RWPE2 (cell line): ENCODE measurements at regions not wholly inside any gene's neighbourhood (a gene's known extent, or its start where the extent isn't known, plus 50 kb on each side); places are given as distances from the start of the nearest gene placed in this dataset.

ENCODE experiments used
- ATAC-seq: fragments of 200-7000 bp; cut with Tn5 transposase; 3 replicates; pipeline ENCODE4 v1.9.1; 2021; ENCODE audit warnings: low read depth
- DNase-seq: peaks from one replicate; pipeline ENCODE4 v3.0.0-alpha.2; 2020; ENCODE audit warnings: low spot score
- H3K27ac ChIP-seq: fragments of 450-650 bp; 2 replicates; pipeline ENCODE4 v1.5.1; 2017; ENCODE audit warnings: mild to moderate bottlenecking; ENCODE audit not compliant: poor library complexity, severe bottlenecking
- H3K27me3 ChIP-seq: fragments of 250-450 bp; sonication (Bioruptor Pico); 2 replicates; pipeline ENCODE4 v1.5.1; 2021; ENCODE audit warnings: mild to moderate bottlenecking, moderate library complexity; ENCODE audit not compliant: insufficient read depth, poor library complexity, severe bottlenecking
- H3K36me3 ChIP-seq: fragments of 250-450 bp; sonication (Bioruptor Pico); 2 replicates; pipeline ENCODE4 v1.5.1; 2020; ENCODE audit warnings: low read depth, mild to moderate bottlenecking, moderate library complexity
- H3K4me1 ChIP-seq: fragments of 250-450 bp; sonication (Bioruptor Pico); 2 replicates; pipeline ENCODE4 v1.5.1; 2021; ENCODE audit warnings: mild to moderate bottlenecking, moderate library complexity; ENCODE audit not compliant: insufficient read depth, poor library complexity, severe bottlenecking
- H3K4me3 ChIP-seq: fragments of 250-450 bp; sonication (Bioruptor Pico); 2 replicates; pipeline ENCODE4 v1.5.1; 2021; ENCODE audit warnings: mild to moderate bottlenecking, moderate library complexity; ENCODE audit not compliant: severe bottlenecking
- H3K9me3 ChIP-seq: fragments of 250-450 bp; sonication (Bioruptor Pico); 2 replicates; pipeline ENCODE4 v1.5.1; 2021; ENCODE audit warnings: mild to moderate bottlenecking, moderate library complexity; ENCODE audit not compliant: severe bottlenecking
- TF ChIP-seq, protein P1 (sequence below): fragments of 450-650 bp; IDR thresholded peaks from one replicate; pipeline ENCODE4 v1.5.1; 2017; ENCODE audit warnings: mild to moderate bottlenecking, moderate library complexity; ENCODE audit not compliant: poor library complexity, severe bottlenecking

DNA sequence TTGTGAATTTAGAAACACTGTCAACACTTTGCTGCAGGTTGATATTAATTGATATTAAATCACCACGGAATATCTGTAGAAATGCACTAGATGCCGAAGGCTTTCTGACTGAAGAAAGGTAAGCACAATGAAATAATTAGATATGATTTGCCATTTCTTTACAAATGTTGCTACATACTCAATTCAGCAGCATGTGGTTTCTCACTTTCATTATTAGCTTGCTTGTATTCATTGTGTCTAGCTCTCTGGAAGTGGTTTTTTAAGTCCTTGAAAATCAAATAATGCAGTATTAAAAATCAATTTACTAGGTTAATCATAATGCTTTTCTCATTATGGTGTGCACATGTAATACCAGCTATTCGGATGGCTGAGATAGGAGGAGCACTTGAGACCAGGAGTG is 231.3 kb upstream of the MARCKS start:
- H3K4me1 ChIP-seq = peaks cover 9% of the 10 kb centered on the region
- no peaks in the 10 kb centered on the region for H3K27me3 ChIP-seq
- H3K27ac ChIP-seq = no peak overlapping the region
- no peak overlapping the region for H3K4me3 ChIP-seq
- no peaks in the 10 kb centered on the region for H3K36me3 ChIP-seq
- DNase-seq = no peak
- no peaks in the 10 kb centered on the region for H3K9me3 ChIP-seq
- no peak for ATAC-seq
- TF ChIP-seq, protein P1, sequence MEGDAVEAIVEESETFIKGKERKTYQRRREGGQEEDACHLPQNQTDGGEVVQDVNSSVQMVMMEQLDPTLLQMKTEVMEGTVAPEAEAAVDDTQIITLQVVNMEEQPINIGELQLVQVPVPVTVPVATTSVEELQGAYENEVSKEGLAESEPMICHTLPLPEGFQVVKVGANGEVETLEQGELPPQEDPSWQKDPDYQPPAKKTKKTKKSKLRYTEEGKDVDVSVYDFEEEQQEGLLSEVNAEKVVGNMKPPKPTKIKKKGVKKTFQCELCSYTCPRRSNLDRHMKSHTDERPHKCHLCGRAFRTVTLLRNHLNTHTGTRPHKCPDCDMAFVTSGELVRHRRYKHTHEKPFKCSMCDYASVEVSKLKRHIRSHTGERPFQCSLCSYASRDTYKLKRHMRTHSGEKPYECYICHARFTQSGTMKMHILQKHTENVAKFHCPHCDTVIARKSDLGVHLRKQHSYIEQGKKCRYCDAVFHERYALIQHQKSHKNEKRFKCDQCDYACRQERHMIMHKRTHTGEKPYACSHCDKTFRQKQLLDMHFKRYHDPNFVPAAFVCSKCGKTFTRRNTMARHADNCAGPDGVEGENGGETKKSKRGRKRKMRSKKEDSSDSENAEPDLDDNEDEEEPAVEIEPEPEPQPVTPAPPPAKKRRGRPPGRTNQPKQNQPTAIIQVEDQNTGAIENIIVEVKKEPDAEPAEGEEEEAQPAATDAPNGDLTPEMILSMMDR = no peak

GRCh38 chr6:113626475-113626874 is 230.7 kb upstream of the MARCKS start:
- Histone ChIP-seq H3K27me3 (no peaks in the 10 kb centered on the region), H3K36me3 (no peaks in the 10 kb centered on the region), H3K27ac (no peak overlapping the region), H3K4me1 (peaks cover 16% of the 10 kb centered on the region), H3K4me3 (no peak overlapping the region), H3K9me3 (no peaks in the 10 kb centered on the region)
- TF ChIP-seq, protein P1 = no peak
- no peak for DNase-seq
- ATAC-seq = no peak

GRCh38 chr6:113627480-113627879 is 229.7 kb upstream of the MARCKS start:
- H3K9me3 ChIP-seq = no peaks in the 10 kb centered on the region
- H3K4me3 ChIP-seq = no peak overlapping the region
- DNase-seq (no peak), ATAC-seq (no peak)
- H3K36me3 ChIP-seq = no peaks in the 10 kb centered on the region
- TF ChIP-seq, protein P1 = no peak
- H3K4me1 ChIP-seq = peaks cover 21% of the 10 kb centered on the region
- H3K27ac ChIP-seq = no peak overlapping the region
- no peaks in the 10 kb centered on the region for H3K27me3 ChIP-seq

- Histone ChIP-seq H3K27ac (no peak overlapping the region), H3K4me1 (peaks cover 31% of the 10 kb centered on the region)
Measured at GRCh38 chr6:113629256-113629655, 227.9 kb upstream of the MARCKS start.

More at GRCh38 chr6:113629256-113629655, 227.9 kb upstream of the MARCKS start:
- no peaks in the 10 kb centered on the region for H3K27me3 ChIP-seq
- no peak for DNase-seq
- no peak overlapping the region for H3K4me3 ChIP-seq
- TF ChIP-seq, protein P1 = no peak
- no peaks in the 10 kb centered on the region for H3K9me3 ChIP-seq
- H3K36me3 ChIP-seq = no peaks in the 10 kb centered on the region
- no peak for ATAC-seq
